SIG-M5 treated with dmso at 0.1 percent for 504 hours (cell line): ENCODE measurements at regions not wholly inside any gene's neighbourhood (a gene's known extent, or its start where the extent isn't known, plus 50 kb on each side); places are given as distances from the start of the nearest gene placed in this dataset.

ENCODE experiments used
- DNase-seq: peaks from one replicate; lab custom pipeline; 2025; ENCODE audit not compliant: unreplicated experiment; lab: John Stamatoyannopoulos, UW

GRCh38 chr2:71786291-71787107 is 333.1 kb downstream of the DYSF start:
- DNase-seq = no peak

GRCh38 chr2:71785516-71785981 is 332.2 kb downstream of the DYSF start:
- no peak for DNase-seq

GRCh38 chr2:71784734-71785511 is 331.6 kb downstream of the DYSF start:
- no peak for DNase-seq

- no peak for DNase-seq
Measured at GRCh38 chr2:71783815-71784214, 330.5 kb downstream of the DYSF start.

GRCh38 chr2:71783215-71783614 is 329.9 kb downstream of the DYSF start:
- no peak for DNase-seq

GRCh38 chr2:71782323-71782722 is 329.0 kb downstream of the DYSF start:
- no peak for DNase-seq

- no peak for DNase-seq
Measured at GRCh38 chr2:71781695-71782228, 328.4 kb downstream of the DYSF start.

- no peak for DNase-seq
Measured at GRCh38 chr2:71780162-71780561, 326.8 kb downstream of the DYSF start.

GRCh38 chr2:71779774-71780105 is 326.4 kb downstream of the DYSF start:
- DNase-seq = no peak

GRCh38 chr2:71778936-71779773 is 325.8 kb downstream of the DYSF start:
- no peak for DNase-seq

- no peak for DNase-seq
Measured at GRCh38 chr2:71778514-71778913, 325.2 kb downstream of the DYSF start.

- no peak for DNase-seq
Measured at GRCh38 chr2:71777946-71778345, 324.6 kb downstream of the DYSF start.

- no peak for DNase-seq
Measured at GRCh38 chr2:71776227-71776626, 322.9 kb downstream of the DYSF start.

- DNase-seq = no peak
Measured at GRCh38 chr2:71773218-71773617, 319.9 kb downstream of the DYSF start.

- no peak for DNase-seq
Measured at GRCh38 chr2:71772510-71773172, 319.3 kb downstream of the DYSF start.

- no peak for DNase-seq
Measured at GRCh38 chr2:71767663-71768062, 314.3 kb downstream of the DYSF start.

GRCh38 chr2:71759060-71759459 is 305.7 kb downstream of the DYSF start:
- DNase-seq = no peak

- no peak for DNase-seq
Measured at GRCh38 chr2:71757351-71757750, 304.0 kb downstream of the DYSF start.

- no peak for DNase-seq
Measured at GRCh38 chr2:71756280-71756906, 303.0 kb downstream of the DYSF start.

GRCh38 chr2:71751590-71751989 is 298.2 kb downstream of the DYSF start:
- no peak for DNase-seq
